A172 (cell line): ENCODE measurements at regions not wholly inside any gene's neighbourhood (a gene's known extent, or its start where the extent isn't known, plus 50 kb on each side); places are given as distances from the start of the nearest gene placed in this dataset.

Source experiments
- DNase-seq: peaks from one replicate; pipeline ENCODE4 v3.0.0-alpha.2; 2015; ENCODE audit warnings: low spot score

GRCh38 chr6:22929311-22929985, 360.1 kb downstream of the HDGFL1 start:
- DNase-seq: no peak

GRCh38 chr6:22940581-22941290, 371.4 kb downstream of the HDGFL1 start:
- DNase-seq: no peak

DNA sequence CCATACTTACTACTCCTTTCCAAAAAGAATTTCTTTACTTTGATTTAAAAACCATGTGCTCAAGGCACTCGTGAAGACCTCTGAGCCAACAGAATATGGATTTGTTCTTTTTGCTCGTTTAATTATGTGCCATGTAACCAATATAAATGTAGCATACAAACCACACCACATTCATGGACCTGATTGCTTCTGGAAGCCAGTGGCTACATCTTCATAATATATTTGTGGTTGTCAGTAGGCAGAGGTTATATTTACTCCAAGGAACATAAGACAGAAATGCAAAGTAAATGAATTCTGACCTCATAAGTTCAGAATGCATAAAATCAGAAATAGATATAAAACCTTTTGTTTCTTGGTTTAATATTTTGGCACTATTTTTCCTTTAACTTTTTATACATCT, 373.0 kb downstream of the HDGFL1 start:
- DNase-seq: no peak

GRCh38 chr6:22943327-22943726, 374.0 kb downstream of the HDGFL1 start:
- no peak for DNase-seq

GRCh38 chr6:22949967-22950366, 380.6 kb downstream of the HDGFL1 start:
- DNase-seq: no peak

- DNase-seq: no peak
Observed at GRCh38 chr6:22952097-22952496, 382.7 kb downstream of the HDGFL1 start.

DNA sequence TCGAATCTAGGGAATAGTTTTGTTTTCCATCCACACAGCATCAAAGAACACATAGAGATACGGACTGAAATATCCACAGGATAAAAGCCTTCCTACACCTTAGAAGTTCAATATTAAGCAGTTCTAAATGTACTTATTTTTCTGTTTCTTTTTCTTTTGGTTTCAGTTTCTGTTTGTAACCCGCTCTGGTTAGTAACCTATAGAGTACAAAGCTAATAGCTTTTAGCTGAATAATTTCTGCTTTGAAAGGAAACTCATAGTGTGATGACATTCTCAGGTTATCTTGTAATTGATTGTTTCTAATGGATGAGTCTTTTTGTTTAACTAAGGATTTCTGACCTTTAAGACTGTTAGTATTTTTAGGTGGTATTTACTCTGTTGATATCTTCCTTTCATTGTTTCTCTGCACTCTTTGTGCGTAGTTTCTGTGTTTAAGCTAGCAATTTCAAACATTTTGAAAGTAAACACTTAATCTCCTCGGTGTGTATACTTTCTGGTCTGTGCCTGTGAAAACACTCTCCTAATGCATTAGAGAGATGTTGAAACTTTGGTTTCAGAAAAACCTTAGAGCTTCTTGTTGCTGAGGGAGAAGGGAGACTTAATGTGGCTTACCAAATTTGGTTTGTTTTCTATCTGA, 385.5 kb downstream of the HDGFL1 start:
- DNase-seq: no peak

- no peak for DNase-seq
Observed at GRCh38 chr6:22956029-22956681, 386.8 kb downstream of the HDGFL1 start.

- no peak for DNase-seq
Observed at GRCh38 chr6:22958677-22959076, 389.3 kb downstream of the HDGFL1 start.

- DNase-seq: no peak
Observed at GRCh38 chr6:22959571-22959970, 390.2 kb downstream of the HDGFL1 start.

DNA sequence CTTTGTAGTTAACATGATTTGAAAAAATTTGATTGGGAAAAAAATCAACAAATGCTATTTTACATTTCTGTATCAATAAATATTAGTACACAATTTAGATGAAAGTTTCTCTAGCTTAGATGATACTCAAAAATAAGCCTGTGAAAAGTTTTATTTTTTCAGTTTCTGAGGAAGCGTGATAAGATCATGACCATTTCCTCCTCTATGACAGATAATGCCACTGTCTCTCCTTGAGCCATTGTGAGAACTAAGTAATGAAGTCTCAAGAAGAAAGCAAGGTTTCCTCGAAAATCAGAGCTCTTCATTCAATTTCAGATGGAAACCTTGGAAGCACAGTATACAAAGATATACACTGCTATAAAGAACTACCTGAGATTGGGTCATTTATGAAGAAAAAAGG, 395.0 kb downstream of the HDGFL1 start:
- DNase-seq: no peak

DNA sequence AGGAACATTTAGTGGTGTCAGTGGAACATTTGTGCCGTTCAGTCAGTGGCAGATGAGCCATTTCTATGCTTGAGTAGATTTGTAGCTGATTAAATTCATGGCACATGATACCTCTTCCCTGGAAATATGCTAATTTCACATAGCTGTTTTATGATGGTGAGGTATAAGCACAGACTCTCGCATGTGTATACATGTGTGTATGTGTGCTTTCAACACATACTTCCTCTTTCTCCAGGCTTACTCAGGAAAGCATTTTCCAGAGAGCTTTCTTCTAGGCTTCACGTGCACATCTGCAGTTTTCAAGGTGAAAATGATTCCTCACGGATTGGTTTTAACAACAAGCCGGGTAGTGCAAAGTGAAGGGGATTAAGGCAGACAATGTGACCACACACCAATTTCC, 396.5 kb downstream of the HDGFL1 start:
- no peak for DNase-seq

- DNase-seq: no peak
Observed at GRCh38 chr6:22966691-22967422, 397.5 kb downstream of the HDGFL1 start.

- no peak for DNase-seq
Observed at GRCh38 chr6:22970004-22970403, 400.6 kb downstream of the HDGFL1 start.

DNA sequence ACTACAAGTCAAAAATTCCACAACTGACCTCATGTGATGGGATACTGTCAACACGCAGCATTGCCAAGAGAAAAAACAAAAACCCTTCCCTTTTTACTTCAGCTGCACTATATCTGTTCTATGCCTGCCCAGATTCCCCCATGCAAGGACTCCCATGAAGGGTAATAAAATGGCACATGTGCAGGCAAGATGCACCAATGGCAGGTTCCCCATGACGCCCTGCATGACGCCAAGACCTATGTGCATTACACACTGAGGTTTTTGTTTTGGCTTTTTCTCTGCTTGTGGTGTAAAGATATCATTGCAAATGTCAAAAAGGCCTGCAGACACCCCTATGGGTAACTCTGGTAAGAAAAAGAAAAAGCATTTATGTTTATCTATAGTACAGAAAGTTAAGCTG, 403.4 kb downstream of the HDGFL1 start:
- DNase-seq: no peak

- DNase-seq: no peak
Observed at GRCh38 chr6:22975079-22975478, 405.7 kb downstream of the HDGFL1 start.

GRCh38 chr6:22980446-22980845, 411.1 kb downstream of the HDGFL1 start:
- DNase-seq: peak; percentile 48

DNA sequence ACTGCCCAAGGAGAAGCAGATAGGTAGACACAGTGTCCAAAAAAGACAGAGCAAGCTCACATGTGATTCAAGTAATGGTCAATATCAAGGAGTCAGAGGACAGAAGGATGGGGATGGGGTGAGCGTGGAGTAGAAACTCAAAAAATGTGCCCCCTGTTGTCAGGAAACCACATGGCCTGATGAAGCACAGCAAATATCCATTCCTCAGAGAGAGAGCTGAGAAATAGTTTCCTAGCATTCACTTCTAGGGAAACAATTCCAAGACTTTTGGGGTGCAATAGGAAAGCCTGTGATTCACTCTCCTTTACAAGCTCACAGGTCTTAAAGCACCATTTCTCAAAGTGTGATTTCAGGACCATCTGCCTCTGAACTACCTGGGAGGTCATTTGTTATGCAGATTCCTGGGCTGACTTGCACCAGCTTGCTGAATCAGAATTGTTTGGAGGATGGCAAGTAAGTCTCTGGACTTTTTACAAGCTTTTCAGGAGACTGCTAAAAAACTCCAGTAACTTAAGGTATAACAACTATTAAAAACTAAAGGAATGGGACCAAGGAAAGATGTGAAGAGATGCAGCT, 432.8 kb downstream of the HDGFL1 start:
- no peak for DNase-seq

- no peak for DNase-seq
Observed at GRCh38 chr6:23003671-23004467, 434.5 kb downstream of the HDGFL1 start.

DNA sequence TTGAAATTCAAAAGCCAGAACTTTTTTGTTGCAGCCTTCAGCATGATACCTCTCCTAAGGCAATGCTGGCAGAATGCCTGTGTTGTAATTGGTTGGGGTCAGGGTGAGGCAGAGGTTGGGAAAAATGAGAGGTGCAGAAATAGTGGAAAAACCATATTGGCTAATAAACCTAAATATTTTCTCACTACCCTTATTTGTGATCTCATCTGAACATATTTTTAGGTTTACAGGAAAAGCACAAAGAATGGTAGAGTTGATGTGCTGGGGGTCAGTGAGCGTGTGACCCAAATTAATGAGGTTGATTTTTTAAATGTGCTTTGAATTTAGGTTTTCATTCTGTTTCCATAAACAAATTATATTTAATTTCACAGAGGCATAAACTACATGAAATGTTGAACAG, 437.3 kb downstream of the HDGFL1 start:
- no peak for DNase-seq

DNA sequence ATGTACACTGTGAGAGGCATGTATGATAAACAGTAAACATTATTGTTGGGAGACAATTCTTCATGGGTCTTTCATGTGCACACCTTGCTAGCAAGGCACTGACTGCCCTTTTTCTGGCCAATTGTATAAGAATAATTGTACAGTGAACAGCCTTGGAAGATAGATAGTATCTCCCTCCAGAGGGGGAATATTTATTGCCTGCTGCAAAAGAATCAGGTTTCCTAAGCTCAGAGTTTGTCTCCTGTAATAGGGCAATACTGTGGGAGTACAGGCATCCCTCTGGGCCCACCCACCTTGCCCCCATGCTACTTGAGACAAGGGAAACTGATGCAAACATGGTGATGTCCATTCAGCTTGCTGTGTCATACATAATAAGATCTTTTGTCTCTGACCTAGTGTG, 442.2 kb downstream of the HDGFL1 start:
- no peak for DNase-seq
